HG02870 (cell line): ENCODE measurements at regions not wholly inside any gene's neighbourhood (a gene's known extent, or its start where the extent isn't known, plus 50 kb on each side); places are given as distances from the start of the nearest gene placed in this dataset.
"Not testable (repeated sequence)": the region's sequence is repeated elsewhere in the genome, so short reads cannot be mapped to it uniquely, and the experiment has no call there.

Experiments
- ATAC-seq: cut with Tn5 transposase; IDR thresholded peaks from one replicate; pipeline ENCODE4 v1.9.1; 2021; ENCODE audit warnings: mild to moderate bottlenecking, moderate library complexity; ENCODE audit not compliant: unreplicated experiment

- ATAC-seq, result no peak
Measured at GRCh38 chr1:213415691-213416380, 364.8 kb downstream of the RPS6KC1 start.

GRCh38 chr1:213416461-213417224 is 365.6 kb downstream of the RPS6KC1 start:
- ATAC-seq, result no peak

- no peak for ATAC-seq
Measured at GRCh38 chr1:213417225-213417820, 366.3 kb downstream of the RPS6KC1 start.

GRCh38 chr1:213417846-213418245 is 366.8 kb downstream of the RPS6KC1 start:
- ATAC-seq, result no peak

- ATAC-seq, result no peak
Measured at GRCh38 chr1:213418268-213419071, 367.4 kb downstream of the RPS6KC1 start.

GRCh38 chr1:213419401-213420030 is 368.5 kb downstream of the RPS6KC1 start:
- no peak for ATAC-seq

GRCh38 chr1:213421178-213421577 is 370.1 kb downstream of the RPS6KC1 start:
- not testable (repeated sequence) for ATAC-seq

- ATAC-seq, result no peak
Measured at GRCh38 chr1:213423041-213423440, 372.0 kb downstream of the RPS6KC1 start.

- no peak for ATAC-seq
Measured at GRCh38 chr1:213423605-213424004, 372.6 kb downstream of the RPS6KC1 start.

- no peak for ATAC-seq
Measured at GRCh38 chr1:213425376-213426030, 374.5 kb downstream of the RPS6KC1 start.

- ATAC-seq, result no peak
Measured at GRCh38 chr1:213429642-213430041, 378.6 kb downstream of the RPS6KC1 start.

- no peak for ATAC-seq
Measured at GRCh38 chr1:213435715-213436114, 384.7 kb downstream of the RPS6KC1 start.

- no peak for ATAC-seq
Measured at GRCh38 chr1:213438339-213438738, 387.3 kb downstream of the RPS6KC1 start.

- no peak for ATAC-seq
Measured at GRCh38 chr1:213439703-213440102, 388.7 kb downstream of the RPS6KC1 start.

GRCh38 chr1:213440766-213441165 is 389.7 kb downstream of the RPS6KC1 start:
- no peak for ATAC-seq

- no peak for ATAC-seq
Measured at GRCh38 chr1:213443415-213443814, 392.4 kb downstream of the RPS6KC1 start.

- no peak for ATAC-seq
Measured at GRCh38 chr1:213444224-213444623, 393.2 kb downstream of the RPS6KC1 start.

- no peak for ATAC-seq
Measured at GRCh38 chr1:213446496-213446895, 395.5 kb downstream of the RPS6KC1 start.

- no peak for ATAC-seq
Measured at GRCh38 chr1:213448360-213448759, 397.3 kb downstream of the RPS6KC1 start.

GRCh38 chr1:213448776-213449175 is 397.7 kb downstream of the RPS6KC1 start:
- ATAC-seq, result no peak
